HG02759 (cell line): ENCODE measurements at regions not wholly inside any gene's neighbourhood (a gene's known extent, or its start where the extent isn't known, plus 50 kb on each side); places are given as distances from the start of the nearest gene placed in this dataset.

Experiments
- ATAC-seq: cut with Tn5 transposase; IDR thresholded peaks from one replicate; pipeline ENCODE4 v1.9.1; 2021; ENCODE audit warnings: mild to moderate bottlenecking, moderate library complexity; ENCODE audit not compliant: unreplicated experiment

- ATAC-seq, result peak; percentile 84
Observed at GRCh38 chr3:18740631-18741583, 315.8 kb upstream of the SATB1 start.

GRCh38 chr3:18739099-18739433 lies 313.9 kb upstream of the SATB1 start:
- no peak for ATAC-seq

- ATAC-seq, result no peak
Observed at GRCh38 chr3:18738393-18739098, 313.4 kb upstream of the SATB1 start.

- no peak for ATAC-seq
Observed at GRCh38 chr3:18735005-18735404, 309.9 kb upstream of the SATB1 start.

GRCh38 chr3:18734309-18734708 lies 309.2 kb upstream of the SATB1 start:
- ATAC-seq, result no peak

- ATAC-seq, result no peak
Observed at GRCh38 chr3:18732474-18732873, 307.3 kb upstream of the SATB1 start.

- no peak for ATAC-seq
Observed at GRCh38 chr3:18730491-18730890, 305.4 kb upstream of the SATB1 start.

- no peak for ATAC-seq
Observed at GRCh38 chr3:18729671-18730070, 304.5 kb upstream of the SATB1 start.

GRCh38 chr3:18725668-18726407 lies 300.7 kb upstream of the SATB1 start:
- ATAC-seq, result no peak

GRCh38 chr3:18724456-18724855 lies 299.3 kb upstream of the SATB1 start:
- no peak for ATAC-seq

- no peak for ATAC-seq
Observed at GRCh38 chr3:18723206-18723810, 298.2 kb upstream of the SATB1 start.

GRCh38 chr3:18720543-18720942 lies 295.4 kb upstream of the SATB1 start:
- ATAC-seq, result no peak

- no peak for ATAC-seq
Observed at GRCh38 chr3:18717598-18717997, 292.5 kb upstream of the SATB1 start.

GRCh38 chr3:18716821-18717220 lies 291.7 kb upstream of the SATB1 start:
- ATAC-seq, result no peak

GRCh38 chr3:18716101-18716500 lies 291.0 kb upstream of the SATB1 start:
- no peak for ATAC-seq

- ATAC-seq, result no peak
Observed at GRCh38 chr3:18715208-18715607, 290.1 kb upstream of the SATB1 start.

GRCh38 chr3:18713577-18713951 lies 288.4 kb upstream of the SATB1 start:
- ATAC-seq, result no peak

GRCh38 chr3:18712713-18713576 lies 287.8 kb upstream of the SATB1 start:
- ATAC-seq, result no peak

GRCh38 chr3:18704326-18704725 lies 279.2 kb upstream of the SATB1 start:
- no peak for ATAC-seq

- ATAC-seq, result no peak
Observed at GRCh38 chr3:18703798-18704197, 278.7 kb upstream of the SATB1 start.
